ENCODE measurements at regions not wholly inside any gene's neighbourhood (a gene's known extent, or its start where the extent isn't known, plus 50 kb on each side); places are given as distances from the start of the nearest gene placed in this dataset.
"Not testable (repeated sequence)": the region's sequence is repeated elsewhere in the genome, so short reads cannot be mapped to it uniquely, and the experiment has no call there.

DNA sequence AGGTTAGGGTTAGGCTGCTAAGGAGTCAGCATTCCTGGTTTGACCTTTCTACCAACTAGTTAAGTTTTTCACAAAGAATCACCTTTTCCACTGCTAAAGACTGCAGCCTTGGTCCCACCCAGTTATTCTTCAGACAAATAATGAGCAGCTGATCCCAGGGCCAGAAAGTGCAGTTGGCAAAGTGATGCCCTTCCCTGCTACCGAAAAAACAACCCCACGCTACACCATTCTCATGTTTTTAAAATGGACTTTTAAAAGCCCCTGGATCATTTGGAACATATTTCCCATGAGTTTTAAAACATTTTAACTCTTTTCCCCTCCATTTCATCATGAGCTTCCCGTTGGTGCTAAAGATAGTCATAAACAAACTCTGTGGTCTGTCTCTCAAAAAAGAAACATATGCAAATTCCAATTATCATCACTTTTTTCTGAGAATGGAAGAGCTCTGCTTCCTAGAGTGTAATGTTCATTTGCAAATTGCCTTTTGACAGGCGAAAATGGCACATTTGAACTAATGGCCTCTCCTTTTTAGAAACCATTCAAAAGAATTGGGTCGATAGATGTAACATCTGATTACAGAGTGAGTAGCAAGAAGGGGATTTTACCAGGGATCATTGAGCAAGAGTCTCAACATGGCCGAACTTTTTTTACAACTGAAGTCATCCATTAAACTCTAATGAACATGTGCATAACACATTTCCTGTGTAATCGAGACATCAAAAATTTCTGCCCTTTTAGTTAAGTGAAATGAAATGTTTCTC lies 129.3 kb upstream of the RAP1B start:
- no peak for DNase-seq

DNA sequence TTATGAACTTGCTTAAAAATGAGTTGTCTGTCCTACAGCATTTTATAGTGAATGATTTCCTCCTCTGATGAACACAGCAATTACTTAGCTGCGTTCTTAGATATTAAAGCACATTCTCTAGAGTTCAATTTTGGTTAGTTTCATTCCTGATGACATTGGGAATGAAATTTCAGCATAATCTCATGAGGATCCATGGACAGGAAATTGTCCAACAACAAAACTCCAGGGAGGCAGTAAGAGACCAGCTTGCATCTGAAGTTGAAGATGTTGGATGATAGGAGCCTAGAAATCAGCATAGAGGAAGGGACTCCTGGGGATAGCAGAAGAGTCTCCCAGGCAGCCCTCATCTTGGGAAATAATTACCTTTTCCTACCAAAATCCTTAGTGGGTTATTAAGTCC lies 128.7 kb upstream of the RAP1B start:
- no peak for DNase-seq

DNA sequence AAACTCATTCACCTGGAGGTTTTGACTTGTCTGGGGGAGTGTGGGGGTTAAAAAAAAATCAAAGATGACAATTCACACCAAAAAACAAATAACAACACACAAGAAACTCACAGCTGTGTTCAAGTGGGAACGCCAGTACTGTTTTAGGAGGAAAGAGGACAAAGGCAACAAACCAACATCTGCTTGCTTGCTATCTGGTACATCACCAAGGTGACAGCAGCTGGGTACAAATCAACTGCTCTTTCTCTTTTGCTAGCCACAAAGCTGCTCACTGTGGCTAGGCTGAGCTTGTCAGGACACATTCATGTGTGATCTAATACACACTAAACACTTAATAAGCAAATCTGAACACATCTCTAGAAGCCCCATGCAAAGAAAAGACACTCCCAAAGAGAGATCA lies 128.0 kb upstream of the RAP1B start:
- DNase-seq = no peak

DNA sequence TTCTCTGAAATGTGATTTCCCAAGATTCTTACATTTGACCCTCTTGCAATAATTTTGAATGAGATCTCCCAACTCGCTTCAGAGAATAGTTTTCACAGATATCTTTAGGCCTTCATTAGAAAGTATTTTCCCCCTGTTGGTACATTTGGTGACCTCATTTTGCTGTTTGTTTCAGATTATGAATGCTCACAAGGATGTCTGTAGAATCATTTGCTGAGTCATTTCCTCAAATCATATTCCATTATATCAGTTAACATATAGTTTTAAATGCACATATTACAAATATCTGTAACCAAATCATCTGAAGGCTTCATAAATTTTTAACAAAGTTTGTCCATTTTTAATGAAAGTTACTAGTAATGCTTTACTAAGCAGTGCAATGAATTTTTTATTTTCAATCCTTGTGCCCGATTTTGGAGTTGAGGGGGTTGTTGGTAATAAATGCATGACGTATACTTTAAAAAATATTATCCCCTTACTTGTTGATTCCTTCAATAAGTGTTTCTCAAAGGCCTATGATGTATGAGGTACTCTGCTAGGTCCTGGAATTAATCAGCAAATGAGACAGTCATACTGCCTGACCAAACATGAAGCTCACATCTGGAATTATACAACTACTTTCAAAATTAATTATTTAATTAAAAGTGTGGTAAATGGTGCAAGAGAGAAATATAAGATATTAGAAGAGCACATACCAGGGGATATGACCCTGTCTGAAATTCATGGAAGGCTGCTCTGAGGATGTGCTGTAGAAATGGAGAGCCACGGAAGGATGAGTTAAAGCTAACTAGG lies 126.9 kb upstream of the RAP1B start:
- no peak for DNase-seq

DNA sequence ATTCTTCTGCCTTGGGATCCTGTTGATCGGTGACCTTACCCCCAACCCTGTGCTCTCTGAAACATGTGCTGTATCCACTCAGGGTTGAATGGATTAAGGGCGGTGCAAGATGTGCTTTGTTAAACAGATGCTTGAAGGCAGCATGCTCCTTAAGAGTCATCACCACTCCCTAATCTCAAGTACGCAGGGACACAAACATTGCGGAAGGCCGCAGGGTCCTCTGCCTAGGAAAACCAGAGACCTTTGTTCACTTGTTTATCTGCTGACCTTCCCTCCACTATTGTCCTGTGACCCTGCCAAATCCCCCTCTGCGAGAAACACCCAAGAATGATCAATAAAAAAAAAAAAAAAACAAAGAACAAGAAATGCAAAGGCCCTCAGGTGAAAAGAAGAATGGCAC lies 126.1 kb upstream of the RAP1B start:
- DNase-seq = not testable (repeated sequence)

DNA sequence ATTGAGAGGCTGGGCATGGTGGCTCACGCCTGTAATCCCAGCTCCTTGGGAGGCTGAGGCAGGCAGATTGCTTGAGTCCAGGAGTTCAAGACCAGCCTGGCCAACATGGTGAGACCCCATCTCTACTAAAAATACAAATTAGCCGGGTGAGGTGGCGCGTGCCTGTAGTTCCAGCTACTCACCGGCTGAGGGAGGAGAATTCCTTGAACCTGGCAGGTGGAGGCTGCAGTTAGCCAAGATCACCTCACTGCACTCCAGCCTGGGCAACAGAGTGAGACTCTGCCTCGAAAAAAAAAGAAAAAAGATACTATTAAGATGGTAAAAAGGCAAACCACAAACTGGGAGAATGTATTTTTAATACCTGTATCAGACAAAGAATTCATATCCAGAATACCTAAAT lies 124.2 kb upstream of the RAP1B start:
- DNase-seq = not testable (repeated sequence)

DNA sequence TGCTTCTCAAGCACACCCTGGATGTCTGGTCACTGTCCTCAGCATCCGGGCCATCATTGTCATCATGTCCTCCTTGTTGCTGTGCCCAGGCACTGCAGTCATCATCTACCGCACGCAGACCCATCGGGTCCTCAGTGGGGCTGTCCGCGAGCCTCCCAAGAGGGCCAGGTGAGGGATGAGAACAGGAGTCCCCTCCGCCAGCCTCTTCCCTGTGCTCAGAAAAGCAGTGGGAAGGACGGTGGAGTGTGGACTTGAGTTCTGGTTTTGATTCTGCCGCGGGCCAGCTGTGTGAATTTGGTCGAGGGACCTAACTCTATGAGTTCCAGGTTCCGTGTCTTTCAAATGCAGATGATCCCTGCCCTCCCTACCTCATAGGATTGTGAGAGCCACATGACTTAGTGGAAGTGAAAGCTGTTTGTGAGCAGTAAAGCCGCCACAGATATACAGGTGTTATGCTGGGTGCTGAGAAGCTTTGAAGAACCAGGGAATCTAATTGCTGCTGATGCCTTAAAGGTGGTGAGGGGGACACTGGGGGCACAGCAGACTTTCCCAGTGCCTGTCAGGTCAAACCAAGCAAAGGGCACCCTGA lies 122.9 kb upstream of the RAP1B start:
- DNase-seq = no peak

DNA sequence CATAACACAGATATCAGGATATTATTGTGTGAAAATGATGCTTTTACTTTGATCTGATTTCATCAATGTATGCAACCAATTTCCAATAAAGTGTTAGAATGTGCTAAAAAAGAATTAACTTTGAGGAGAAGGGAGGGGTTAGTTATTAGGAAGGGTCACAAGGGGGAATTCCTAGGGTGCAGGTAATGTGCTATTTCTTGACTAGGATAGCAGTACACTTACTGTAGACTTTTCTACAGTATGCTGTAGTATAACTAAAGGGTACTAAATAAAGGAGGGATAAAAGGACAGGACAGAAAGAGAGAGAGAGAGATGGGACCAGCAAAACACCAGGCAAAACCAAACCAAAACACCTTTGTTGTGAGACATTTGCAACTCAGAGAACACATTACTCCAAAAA lies 121.4 kb upstream of the RAP1B start:
- DNase-seq = no peak

DNA sequence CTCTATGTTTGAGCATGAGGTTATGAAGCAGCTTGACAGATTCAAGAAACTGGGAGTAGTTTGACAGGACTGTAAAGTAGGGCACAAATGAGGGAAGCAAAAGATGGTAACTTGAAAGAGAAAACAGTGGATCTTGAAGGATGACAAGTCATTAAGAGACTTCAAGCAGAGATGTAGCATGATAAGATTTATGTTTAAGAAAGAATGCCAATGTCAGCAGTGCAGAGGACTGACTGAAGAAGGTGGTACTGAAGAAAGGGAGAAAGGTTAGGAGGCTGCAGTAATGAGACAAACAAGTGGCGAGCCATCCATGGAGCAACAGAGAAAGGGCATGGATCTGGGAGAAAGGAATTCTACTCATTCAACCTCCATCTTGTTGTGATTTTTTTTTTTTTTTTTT lies 120.2 kb upstream of the RAP1B start:
- no peak for DNase-seq

DNA sequence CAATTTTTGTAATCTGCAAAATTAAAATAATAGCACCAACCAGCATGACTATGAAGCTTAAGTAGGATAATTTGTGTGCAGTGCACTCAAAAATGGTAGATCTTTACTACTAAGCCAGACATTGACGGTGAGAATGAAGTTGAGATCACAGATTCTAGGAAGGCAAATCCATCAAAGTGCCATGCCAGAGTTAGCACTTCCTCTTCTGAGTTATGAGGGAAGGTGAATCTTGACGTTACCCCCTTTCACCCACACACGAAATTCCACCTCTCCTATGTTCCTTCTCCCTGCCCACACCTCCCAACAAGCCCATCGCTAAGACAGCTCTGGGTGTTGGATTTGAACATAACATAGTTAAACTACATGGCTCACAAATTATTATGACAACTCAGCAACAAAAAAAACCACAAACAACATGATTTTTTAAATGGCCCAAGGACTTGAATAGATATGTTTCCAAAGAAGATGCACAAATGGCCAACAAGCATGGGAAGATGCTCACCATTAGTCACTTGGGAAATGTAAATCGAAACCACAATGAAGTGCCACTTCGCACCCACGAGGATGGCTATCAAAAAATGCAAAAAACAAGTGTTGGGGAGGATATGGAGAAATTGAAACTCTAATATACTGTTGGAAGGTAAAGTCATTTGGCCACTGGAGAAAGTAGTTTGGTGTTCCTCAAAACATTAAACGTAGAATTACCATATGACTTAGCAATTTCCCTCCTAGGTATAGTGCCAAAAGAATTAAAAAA lies 119.3 kb upstream of the RAP1B start:
- DNase-seq = no peak

DNA sequence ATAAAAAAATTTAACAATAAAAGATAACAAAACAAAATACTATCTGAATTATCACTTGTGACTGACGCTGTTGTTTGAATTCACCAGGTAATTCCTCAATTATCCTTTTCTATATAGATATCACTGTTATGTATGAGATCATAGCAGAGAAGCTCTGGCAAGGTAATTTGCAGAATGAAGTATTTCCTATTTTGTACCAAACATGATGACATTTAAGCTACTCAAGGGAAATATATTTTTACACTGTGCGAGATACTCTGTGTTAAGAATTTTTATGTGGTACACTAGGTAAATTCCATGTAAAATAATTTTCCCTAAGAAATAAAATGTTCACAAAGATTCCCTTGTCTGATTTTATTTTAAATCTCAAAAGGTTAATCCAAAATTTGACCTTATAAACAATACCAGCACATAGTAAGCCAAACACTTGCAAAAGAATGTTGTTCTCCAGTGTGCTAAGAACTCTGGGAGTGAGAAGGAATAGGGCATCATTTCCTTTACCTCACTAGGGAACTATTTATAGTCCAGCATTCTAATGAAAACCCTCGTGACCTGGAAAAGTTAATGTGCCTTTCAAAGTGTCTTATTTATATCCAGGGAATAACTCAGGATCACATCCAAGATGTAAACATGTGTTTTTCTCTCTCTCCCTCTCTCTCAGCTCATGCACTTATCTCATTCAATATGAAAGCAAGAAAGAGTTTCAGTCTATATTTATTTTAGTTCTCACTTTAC lies 115.2 kb upstream of the RAP1B start:
- no peak for DNase-seq

DNA sequence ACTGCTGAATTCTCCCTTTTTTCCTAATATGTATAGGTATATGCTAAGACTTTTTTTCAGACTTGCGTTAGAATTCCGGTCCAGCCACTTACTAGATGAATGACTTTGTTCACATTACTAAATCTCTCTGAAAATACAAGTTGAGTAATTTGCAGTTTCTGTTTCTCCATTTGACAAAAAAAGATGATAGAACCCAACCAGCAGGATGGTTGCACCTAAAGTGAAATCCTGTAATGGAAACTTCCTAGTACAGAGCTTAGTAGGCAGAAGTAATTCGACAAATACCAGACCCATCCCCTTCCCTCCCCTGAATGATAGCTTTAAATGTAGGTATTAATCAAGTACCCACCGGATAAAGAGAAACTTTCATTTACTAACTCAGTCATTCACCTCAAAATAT lies 113.6 kb upstream of the RAP1B start:
- DNase-seq = no peak

DNA sequence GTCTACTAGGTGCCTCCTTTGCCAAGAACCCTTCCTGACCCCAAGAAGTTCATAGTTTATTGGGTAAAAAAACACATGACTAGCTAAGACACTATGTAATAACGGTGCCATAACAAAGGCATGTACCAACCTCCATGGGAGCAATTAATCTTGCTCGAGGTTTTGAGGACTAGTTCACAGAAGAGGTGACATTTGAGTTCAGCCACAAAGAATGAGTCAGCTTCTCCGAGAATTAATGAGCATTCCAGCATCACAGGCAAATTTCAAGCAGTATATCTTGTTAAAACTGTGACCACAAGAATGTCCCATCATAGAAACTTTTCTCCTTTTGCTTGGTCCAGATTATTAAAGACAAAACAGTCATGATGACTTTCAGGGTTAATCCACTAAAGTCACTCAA lies 113.0 kb upstream of the RAP1B start:
- no peak for DNase-seq

DNA sequence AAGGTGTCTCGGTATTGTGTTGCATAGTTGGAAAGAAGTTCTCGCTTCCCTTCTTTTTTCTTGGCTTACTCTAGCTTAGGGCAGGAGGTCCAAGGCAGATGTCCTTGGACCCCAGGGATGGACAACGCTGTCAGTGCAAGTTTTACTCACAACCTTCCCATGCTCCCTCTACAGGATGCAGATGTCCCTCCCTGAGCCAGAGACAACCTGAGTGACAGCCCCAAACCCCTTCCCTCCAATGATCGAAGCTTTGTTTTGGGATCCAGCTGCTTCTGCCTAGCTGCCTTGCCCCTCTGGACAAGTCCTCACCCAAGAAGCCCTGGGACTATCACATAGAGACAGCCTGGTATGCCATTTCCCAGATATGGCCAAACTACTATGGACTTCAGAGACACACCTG lies 112.0 kb upstream of the RAP1B start:
- DNase-seq = no peak

DNA sequence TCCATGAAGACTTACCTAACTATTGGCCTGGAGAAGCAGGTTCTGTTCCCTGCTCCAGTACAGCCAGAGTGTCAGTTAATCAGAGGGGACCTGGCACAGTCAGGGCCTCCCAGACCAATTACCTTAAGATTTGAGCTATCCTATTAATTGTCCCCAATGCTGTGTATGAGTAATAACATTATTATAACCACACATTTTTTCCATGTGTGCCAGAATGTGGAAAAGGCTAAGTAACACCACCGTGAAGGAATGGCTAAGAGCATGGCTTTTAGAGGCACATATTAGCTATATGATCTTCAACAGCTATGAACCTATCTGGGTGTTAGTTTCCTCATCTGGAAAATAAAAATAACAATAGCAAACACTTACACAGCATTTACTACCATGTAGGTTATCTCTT lies 111.1 kb upstream of the RAP1B start:
- no peak for DNase-seq

DNA sequence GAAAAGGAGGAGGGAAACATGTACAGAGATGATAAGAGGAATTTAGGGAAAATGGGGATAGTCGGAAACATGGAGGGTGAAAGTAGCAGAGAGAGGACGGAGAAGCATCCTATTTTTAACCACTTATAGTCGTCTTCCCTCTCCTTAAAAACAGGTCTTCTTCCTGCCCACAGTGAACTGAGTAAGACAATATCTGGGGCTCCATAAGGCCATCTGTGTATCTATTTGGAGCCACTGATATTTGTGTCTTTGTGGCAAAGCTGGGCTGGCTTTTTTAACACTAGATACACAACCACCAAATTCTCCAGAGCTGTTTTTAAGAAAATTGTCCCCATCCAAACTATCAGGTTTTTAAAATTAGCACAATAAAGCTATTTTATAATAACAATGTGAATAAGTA lies 109.5 kb upstream of the RAP1B start:
- no peak for DNase-seq

DNA sequence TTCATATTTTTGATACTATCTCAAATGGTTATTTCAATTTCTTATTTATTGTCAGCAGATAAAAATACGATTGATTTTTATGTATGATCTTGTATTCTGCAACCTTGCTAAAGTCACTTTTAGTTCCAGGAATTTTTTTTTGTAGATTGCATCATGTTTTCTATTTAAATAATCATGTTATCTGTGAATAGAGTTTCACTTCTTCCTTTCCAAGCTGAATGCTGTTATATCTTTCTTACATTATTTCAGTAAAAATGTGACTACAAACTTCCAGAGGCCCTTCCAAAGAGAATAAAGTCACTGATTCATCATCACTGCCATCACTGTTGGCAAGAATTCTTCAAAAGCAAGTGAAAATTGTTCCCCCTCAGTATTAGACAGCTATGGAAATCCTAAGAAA lies 104.7 kb upstream of the RAP1B start:
- DNase-seq = no peak

DNA sequence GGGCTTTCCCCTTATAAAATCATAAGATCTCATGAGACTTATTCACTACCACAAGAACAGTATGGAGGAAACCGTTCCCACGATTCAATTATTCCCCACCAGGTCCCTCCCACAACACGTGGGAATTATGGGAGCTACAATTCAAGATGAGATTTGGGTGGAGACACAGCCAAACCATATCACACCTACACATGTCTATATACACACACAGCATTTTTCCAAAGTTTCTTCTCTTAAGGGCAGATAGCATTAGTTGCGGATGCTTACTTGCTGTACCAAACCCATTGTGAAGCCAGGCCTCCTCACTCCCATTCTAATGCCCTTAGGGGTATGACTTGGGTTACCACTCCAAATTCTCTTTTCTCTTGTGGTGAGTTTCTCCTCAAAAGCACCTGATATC lies 104.1 kb upstream of the RAP1B start:
- no peak for DNase-seq

DNA sequence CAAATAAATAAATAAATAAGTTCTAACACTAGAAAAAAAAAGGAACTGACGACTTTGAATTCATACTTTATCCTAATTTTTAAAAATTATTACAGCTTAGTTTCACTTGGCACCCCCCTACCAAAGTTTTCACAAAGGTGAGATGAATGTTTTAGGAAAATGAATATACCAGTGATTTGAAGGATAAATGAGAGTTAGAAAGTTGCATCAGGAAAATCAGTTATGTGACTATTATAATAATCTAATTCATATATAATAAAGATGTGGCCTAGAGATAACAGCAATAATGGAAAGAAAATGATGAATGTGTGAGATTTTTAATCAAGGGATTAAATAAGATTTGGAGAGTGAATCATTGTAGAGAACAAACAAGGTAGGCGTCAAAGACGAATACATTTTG lies 103.0 kb upstream of the RAP1B start:
- no peak for DNase-seq

DNA sequence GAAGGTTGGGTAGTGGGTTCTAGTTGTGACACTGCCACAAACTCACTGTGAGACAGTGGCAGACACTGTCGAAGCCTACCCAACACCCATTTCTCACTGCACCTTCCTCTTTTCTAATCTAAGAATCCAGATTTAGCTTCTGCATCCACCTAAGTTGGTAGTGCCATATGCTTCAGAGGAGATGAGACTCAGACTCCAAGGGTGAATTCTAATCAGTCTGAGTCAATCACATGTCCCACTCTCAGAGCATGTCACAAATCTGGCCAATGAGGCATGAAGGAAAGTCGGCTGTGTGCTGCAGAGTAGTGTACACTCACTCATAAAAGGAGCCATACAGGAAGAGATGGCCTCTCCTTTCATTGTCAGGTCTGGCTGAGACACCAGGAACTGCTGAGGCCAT lies 102.1 kb upstream of the RAP1B start:
- no peak for DNase-seq

DNA sequence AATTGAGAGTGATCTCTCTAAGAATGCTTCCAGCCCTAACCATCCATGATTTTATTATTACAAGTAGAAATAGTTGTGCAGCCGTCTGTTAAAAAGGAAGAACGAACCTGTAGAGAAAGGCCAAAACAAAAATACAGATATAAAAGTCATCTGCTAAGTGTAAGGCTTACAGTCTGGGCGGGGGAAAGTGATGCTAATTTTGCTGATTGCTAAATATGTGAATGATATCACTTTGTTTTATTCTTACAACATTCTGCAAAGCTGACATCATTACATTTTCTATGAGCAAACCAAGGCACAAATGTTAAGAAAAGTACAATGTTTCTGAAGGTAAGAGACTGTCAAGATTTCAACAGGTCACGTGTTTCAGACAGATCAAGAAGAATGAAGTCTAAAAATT lies 101.5 kb upstream of the RAP1B start:
- no peak for DNase-seq

DNA sequence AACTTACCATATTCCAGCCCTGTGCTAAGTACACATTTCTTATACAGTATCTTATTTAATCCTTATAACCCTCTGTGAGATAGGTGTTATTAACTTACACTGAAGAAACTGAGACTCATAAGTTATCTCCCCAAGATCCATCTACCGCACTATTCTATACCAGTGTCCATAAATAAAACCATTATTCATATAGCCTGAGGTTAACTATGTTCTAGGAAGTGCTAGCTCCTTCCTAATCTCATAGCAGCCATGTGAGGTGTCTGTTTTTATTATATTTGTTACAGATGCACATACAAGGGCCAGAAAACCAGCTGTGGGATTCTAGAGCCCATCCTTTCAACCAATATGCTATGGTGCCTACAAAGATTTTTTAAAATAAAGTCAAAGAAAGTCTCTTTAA lies 100.3 kb upstream of the RAP1B start:
- no peak for DNase-seq
